Right lung (tissue), 2 donors: ENCODE measurements at regions not wholly inside any gene's neighbourhood (a gene's known extent, or its start where the extent isn't known, plus 50 kb on each side); places are given as distances from the start of the nearest gene placed in this dataset.

Experiments used
- DNase-seq, 2 donors: peaks; one replicate each; pipeline ENCODE4 v3.0.0-alpha.2; 2013

- DNase-seq: no peak
Observed at GRCh38 chr1:25056536-25056935, 126.5 kb upstream of the RUNX3 start.

DNA sequence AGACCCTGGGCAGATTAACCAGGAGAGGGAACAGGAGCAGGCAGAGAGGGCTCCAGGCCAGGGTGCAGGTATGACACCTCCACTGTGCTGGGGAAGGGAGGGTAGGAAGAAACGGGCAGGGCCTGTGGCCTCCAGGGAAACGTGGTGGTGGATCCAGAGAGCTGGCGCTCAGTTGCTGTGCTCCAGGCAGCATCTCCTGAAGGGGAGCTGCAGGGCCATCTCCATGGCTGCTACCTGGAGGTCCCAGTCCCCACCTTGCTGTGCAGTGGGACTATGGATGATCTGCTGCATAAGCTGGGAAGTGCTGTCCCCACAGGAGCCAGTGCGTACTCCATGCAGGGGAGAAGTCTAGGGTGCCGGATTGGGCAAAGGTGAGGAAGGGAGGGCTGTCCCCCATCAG lies 125.9 kb upstream of the RUNX3 start:
- DNase-seq: no peak

GRCh38 chr1:25055324-25055780 lies 125.3 kb upstream of the RUNX3 start:
- no peak for DNase-seq

- DNase-seq: no peak
Observed at GRCh38 chr1:25054526-25055323, 124.6 kb upstream of the RUNX3 start.

DNA sequence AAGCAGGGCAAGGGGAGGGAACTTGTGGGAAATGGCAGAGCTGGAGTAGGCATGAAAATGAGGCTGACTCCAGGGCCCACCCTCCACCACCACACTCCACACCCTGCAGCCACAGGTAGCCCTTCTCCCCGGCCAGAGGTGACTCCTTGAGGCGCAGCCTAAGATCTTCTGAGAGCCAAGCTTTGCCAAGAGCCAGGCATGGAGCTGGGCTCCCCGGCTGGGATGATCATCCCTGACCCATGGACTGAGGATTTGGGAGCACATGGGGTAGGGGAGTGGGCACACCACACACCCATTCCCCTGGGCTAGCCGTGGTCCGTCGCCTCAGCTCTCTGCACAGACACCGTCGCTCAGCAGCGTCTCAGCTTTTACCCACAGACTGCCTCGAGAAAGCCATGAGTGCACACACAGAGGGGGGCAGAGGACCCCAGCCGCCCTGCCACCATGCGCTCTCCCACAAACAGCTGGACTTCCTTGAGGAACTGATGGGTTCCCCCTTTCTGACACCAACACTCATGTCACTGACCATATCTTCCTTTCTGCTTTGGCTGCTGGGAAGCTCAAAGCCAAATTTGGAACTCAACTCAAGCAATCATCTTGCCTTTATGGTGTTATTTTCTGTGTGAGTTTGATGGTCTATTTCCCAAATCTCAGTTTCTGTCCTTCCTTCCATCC lies 123.6 kb upstream of the RUNX3 start:
- no peak for DNase-seq

DNA sequence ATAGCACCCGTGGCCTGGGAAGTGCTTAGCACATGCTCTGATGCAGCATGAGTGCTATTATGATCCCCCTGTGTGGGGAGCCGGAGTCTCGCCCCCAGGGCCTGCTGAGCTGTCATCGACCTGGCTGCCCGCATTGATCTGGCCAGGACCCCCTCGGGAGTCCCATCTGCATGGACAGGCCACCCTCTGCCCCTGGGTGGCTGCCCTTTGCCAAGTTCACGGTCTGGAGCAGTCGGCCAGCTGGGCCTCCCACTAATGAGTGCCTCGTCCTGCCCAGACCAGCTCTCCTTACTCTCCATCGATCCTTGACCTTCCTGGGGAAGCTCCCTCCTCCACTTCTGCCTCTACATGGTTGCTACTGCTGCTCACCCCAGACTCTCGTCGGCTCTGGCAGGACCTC lies 121.8 kb upstream of the RUNX3 start:
- DNase-seq: no peak

GRCh38 chr1:25051504-25051903 lies 121.4 kb upstream of the RUNX3 start:
- no peak for DNase-seq

DNA sequence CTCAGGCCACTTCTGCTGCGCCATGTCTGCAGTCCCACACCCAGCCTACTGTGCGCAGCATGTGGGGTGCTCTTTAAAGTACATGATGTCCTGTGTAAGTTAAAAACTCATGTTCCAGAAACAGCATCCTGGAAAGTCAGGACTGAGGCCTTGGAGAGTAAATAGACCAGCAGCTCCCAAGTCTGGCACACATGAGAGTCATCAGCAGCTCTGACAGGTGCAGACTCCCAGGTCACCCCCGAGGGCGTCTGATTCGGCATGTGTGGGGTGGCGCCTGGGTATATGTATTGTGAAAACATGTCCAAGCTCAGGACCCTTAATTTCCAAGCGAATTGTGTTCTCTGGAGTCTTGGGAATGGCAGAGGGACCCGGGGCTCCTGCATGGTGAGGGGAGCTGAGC lies 120.1 kb upstream of the RUNX3 start:
- DNase-seq: no peak

GRCh38 chr1:25049190-25049589 lies 119.1 kb upstream of the RUNX3 start:
- no peak for DNase-seq

DNA sequence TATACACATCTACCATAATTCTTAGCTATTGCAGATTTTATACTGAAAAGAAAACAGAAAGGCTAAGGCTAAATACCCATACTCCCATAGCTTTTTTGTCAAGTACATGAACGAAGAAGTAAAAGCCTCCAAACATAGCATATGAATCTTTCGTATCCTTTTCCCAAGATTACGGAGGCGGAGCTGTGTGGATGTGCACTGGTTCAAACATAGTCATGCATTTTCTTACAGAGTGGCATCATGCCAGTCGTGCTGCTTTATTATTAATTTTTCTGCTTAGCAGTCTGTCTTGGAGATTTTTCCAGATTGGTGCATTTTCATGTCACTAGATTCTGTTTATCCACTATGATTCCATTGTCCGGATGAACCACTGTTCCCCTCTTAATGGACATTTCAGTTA lies 118.7 kb upstream of the RUNX3 start:
- no peak for DNase-seq

DNA sequence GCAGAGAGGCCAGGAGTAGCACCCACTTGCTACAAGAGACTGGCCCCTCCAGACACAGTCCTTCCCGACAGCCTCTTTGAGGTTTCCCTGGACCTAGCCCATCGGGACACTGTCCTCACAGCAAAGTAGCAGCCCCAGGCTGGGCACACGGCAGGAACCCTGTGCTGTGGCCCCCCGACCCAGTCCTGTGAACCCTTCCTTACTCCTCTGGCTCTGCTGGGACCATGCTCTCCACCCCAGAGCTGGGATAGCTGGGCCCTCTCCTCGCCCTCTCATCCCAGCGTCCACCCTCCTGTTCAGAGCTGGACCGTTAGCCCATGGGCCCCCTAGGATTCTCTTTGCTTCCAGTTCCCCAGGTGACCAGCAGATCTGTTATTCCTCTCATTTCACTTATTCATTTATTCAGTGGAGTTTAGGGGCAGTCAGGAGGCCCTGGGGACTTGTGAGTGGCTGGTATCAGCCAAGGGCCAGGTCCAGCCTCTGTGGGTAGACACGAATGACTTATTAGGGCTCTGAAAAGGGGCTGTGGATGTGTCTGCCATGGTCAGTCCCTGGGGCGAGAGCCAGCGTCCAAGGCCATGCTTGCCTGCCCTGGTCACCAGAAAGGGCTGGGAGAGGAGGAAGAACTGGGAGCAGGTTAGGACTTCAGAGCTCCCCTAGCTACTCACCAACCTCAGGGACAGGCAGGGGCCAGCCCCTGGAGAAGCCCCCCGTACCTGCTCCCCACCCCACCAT lies 117.6 kb upstream of the RUNX3 start:
- DNase-seq: no peak

GRCh38 chr1:25046194-25046532 lies 116.1 kb upstream of the RUNX3 start:
- DNase-seq: no peak

DNA sequence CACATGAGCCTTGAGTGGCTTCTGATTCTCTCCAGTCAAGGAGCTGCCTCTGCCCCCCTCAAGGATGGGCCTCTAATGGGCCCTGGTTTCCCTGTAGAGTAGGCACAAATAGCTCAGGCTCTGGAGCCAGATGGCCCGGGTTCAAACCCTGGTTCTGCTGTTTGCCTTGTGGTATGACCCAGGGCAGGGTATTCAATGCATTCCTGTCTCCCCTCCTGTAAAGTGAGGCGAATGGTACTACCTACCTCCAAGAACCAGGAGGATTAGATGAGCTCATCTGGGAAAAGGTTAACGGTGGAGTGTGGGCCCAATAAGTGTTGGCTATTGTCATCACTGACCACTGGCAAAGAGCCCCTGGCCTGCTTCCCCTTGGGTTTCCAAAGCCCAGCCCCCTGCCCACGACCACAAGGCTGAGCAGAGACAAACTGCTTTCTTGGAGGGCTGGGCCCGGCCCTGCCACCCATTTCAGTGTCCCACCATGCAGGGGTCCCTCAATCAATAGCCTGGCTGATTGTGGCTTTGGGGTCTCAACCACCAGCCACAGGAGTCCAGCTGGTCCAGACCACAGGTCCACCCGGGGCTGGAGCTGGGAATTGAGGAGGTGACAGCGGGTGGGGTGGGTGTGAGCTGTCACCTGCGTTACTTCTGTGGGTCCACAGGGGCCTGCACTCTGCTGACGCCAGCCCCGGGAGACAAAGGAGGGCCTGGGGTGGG lies 115.6 kb upstream of the RUNX3 start:
- no peak for DNase-seq

- DNase-seq: no peak
Observed at GRCh38 chr1:25043228-25043580, 113.1 kb upstream of the RUNX3 start.

DNA sequence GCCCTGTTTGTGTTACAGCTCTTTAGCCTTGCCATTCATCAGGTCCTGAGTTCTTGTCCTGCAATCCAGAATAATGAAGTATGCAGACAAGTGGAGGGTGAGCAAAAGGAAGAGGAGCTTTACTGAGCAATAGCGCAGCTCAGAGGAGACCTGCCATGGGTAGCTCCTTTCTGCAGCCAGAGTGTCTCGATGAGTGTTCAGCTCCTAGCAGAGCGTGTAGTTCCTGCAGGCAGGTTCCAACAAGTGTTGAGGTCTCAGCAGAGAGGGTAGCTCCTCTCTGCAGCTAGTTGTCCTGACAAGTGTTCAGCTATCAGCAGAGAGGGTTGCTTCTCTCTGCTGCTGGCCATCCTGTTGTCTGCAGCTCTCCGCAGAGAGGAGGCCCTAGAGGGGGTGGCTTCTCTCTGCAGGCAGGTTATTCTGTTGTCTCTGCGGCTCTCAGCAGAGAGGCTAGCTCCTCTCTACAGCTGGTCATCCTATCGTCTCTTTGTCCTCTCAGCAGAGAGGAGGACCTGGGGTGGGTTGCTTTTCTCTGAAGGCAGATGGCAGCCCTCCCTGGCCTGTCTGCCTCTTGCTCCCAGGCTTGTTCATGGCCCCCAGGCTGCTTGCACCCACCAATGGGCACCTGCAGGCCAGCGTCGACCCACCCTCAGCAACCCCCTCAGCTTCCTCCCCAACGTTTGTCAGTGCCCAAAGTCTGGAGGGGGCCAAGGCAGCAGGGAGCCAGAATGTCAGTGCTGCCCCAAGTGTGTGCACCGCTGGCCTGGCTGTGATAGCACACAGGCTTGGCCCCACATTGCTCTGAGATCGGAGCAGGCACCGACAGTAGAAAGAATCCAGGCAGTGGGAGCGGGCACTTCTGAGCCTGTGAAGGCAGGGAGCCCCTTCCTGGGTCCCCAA lies 112.5 kb upstream of the RUNX3 start:
- DNase-seq: no peak

DNA sequence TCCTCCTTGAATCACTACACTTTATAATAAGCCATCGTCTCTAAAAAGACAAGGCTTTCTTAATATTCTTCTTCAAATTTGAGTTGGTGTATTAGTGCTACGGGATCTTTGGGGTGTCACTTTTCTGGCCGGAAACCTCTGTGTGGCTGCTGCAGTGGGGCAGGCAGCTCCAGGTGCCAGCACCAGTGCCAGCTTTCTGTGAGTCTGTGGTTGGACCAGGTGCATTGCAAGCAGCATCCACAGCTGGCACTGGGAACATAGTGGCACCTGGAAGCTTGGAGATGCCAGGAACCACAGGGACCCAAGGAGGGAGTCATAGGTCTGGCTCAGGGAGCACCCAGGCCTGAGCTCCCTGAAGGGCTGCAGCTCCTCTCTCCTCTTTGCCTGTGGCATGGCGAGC lies 111.8 kb upstream of the RUNX3 start:
- no peak for DNase-seq

DNA sequence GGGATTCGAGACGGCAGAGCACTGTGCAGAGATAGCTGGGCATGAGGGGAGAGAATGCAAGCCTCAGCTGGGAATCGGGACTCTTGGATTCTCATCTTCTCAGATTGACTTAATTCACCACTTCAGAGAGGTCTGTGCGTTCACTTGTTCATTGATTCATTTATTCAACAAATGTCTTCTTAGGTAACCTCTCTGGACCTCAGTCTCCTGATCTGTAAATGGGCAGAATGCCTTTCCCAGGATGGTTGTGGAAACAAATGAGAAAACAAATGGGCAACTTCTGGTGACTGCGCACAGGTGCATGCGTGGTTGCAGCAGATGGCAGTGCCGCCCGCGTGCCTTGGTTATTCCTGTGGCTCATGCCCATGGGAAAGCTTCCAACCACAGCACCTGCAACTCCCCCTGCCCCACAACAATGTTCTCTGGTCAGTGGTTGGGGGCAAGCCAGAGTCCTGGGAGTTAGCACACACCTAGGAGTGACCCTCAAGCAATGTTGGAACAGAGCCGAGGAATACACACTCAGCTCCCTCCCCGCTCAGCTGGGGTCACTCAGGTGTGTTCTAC lies 110.1 kb upstream of the RUNX3 start:
- DNase-seq: no peak

DNA sequence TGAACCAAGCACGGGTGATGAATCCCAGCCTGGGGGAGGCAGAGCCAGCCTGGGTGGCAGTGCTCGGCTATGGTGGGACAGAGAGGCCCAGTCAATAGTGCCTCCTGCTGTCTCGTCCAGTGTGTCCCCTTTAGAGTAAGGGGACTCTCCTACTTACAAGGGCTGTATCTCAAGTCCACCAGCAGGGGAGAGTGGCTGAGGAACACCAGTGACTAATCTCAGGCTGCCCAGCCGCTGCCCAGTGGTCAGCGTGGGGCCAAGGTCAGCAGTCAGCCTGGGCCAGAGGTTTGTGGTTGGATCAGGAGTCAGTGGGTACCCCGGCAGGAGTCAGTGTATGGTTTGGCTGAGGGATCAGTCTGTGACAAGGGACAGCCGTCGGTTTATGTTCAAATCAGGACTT lies 109.2 kb upstream of the RUNX3 start:
- DNase-seq: no peak

- no peak for DNase-seq
Observed at GRCh38 chr1:25038699-25039098, 108.6 kb upstream of the RUNX3 start.

DNA sequence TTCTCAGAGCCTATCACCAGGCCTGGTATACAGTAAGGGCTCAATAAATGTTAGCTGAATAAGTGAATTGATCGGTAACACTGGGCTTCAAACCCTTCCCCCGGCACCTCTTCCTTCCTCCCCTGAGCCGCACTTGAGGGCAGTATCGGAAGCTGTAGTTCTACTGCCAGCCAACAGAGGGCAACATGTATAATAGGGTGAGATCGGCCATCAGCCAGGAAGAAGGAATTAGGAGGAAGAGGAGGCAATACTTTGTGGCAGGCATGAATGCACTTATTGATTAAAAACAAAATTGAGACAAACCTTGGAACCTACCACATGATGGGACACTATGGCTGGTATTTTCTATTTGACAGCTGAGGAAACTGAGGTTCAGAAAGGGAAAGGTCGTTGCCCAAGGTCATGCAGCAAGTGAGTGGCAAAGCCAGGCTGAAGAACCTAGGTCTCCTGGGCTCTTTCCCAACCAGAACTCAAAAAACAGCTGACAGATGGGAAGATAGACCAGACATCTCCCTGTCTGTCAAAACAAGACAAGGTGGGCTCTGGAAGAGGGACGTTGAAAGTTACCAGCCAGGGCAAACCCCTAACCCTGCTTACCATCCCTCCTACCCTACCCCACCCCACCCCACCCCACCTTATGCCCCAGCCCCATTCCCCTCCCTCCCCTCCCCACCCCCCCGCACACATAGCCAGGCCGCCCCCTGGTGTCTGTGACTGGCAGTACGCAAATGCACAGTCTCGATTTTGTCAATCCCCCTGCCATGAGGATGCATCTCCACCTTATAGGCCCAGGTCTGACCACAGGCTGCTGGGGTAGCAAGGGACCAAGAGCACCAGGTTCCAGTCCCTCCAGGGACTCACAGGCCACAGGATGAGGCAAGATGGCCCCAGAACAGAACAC lies 107.3 kb upstream of the RUNX3 start:
- DNase-seq: no peak
